ENCODE measurements at regions not wholly inside any gene's neighbourhood (a gene's known extent, or its start where the extent isn't known, plus 50 kb on each side); places are given as distances from the start of the nearest gene placed in this dataset.
A peak's percentile ranks its signal among the peaks of the same experiment; 100 is the strongest.

DNA sequence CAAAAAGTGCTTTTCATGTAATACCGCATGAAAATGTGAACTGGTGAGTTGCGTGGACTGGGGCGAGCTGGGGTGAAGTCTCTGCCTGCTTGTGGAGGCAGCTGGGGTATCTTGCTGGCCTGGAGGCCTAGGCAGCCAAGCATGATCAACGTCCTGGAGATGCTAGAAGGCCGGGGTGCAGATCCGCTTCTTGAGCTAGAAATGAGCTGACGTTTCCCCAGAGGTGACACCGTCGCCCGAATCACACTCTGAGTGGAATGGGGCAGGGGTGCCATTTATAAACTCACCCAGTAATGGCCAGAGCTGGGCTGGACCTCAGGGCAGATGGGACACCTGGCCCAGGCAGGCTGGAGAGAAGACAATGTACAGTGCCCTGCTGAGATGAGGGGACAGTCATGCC is 1513.0 kb downstream of the TBC1D22A start:
- DNase-seq, result no peak

DNA sequence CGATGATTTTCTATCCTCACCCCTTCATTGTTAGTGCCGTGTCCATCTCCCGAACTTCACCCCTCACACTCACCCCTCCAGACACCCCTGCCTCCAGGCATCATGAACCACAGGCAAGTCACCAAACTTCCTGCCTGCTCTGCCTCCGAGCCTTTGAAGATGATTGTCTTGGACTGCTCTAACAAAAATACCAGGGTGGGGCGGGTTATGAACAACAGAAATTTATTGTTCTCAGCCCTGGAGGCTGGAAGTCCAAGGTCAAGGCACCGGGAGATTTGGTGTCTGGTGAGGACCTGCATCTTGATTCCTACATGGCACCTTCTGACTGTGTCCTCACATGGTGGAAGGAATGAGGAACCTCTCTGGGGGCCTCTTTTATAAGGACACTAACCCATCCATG is 1508.3 kb downstream of the TBC1D22A start:
- no peak for DNase-seq

DNA sequence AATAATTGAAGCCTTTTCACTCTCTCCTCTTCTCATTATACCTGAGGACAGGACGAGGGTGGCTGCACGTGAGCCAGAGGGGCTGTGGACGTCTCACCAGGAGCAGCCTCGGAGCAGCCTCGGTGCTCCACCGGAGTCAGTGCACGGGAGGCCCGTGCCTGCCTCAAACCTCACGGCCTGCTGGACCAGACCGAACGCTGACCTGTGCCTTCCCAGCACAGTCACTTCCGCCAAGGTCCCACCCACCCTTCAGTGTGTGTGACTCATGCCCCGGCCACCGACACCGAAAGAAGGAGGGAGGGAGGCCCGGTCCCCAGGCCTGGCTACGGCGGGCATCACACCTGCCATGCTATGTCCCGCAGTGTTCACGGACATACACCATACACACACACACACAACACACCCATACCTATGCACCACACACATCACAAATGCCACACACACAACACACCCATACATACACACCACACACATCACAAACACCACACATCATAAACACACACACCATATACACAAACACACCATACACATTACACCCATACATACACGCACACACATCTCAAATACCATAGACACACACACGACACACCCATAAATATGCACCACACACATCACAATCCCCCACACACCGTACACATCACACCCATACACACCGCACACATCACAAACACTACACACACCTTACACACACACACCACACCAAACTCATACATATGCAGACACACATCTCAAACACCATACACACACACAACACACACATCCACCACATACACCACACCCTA is 1506.5 kb downstream of the TBC1D22A start:
- no peak for DNase-seq

DNA sequence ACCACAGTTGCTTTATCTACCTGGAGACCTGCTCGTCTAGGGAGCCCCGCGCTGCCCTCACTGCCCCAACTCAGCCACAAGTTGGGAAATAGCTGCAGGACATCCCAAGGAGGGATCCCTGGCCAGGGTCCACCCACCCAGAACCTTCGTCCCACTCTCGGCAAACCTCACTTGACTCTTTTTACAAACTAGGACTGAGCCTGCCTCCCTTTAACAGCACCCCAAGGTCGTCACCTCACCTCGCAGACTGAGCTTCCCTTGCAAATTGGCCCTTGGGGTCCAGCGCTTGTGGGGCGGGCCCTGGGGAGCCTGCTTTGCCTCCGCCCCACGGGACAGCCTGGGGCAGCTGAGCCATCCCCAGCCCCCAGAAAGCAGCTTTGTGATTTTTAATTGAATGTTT is 1505.8 kb downstream of the TBC1D22A start:
- DNase-seq, result no peak

DNA sequence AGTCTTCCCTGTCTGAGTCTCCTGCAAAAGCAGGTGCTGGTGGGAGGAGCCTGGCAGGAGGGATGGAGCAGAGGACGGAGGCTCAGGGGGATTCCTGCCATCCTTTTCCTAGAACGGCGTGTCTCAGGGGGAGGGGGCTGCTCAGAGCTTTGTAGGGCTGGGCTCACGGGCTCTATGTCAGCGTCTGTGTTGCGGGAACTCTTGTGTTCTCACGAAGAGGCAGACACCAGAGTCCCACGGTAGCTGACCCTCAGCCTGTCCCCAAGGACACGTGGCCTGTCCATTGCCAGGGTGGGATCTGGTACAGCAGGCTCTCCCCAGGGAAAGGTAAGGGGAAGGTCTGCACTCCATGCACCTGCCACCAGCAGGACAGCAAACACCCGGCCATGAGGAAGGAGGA is 1505.2 kb downstream of the TBC1D22A start:
- no peak for DNase-seq

DNA sequence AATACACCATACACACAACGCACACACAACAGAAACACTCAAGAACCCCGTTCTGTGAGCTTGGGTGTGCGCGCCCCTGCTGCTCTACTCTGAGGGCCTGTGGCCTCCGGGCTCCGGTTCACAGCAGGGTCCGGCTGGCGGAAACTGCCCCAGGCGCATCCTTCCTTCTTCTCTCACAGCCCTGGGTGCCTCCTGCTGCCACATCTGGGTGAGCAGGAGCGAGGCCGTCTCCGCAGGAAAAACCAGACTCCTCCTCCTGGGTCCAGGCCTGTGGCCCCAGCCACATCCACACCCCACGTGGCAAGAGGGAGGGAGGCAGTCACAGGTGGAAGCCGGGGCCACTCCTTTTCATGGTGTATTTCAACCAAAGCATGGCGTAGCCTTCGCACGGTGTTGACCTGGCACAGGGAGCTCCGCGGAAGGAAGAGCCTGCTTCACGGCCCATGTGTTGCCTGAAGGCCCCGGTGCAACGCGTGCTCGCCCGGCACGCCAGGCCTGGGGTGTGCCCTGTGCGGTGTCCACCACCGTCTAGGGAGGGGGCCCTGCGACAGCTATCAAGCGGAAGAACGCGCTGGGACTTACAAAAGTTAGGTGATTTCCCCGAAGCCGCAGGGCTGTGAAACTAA is 1502.7 kb downstream of the TBC1D22A start:
- DNase-seq, result no peak

DNA sequence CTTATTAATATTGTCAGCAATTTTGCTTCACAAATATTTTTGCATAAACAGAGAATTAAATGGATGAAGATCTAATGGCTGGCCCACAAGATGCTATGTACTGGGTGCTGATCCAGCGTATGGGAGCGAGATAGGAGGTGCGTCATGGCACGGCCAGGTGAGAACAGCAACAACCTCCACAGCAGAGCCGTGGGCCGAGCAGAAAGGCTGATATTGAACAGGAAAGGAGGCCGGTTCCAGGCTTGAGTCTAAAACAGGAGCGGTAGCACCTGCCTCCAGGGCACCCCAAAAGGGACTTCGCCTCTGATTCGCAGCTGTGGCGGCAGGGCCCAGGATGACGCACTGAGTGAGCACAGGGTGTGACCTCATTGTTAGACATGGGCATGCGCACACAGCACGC is 1502.1 kb downstream of the TBC1D22A start:
- no peak for DNase-seq

DNA sequence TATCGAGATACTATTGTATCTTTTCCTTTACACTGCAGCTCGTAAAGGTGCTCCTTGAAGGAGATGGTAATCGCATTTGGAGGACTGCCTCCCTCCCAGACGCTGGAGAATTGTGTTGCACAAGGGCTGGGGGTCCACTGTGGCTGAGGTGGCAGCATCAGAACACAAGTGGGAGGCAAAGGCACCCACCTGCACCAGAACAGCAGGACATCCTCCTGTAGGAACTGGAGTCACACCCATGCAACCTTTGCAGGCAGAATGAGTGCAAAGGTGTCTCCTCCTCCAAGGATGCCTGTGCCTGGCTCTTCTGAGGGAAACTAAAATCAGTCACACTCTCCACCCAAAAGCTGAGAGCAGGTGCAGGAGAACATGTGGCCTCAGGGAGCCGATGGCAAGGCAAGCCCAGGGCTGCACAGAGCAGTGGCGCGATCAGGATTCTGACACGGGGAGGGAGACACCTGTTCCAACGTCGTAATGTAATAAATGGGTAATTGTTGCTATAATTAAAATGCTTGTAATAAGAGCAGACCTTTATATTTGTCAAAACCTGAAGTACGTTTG is 1501.4 kb downstream of the TBC1D22A start:
- DNase-seq, result no peak

DNA sequence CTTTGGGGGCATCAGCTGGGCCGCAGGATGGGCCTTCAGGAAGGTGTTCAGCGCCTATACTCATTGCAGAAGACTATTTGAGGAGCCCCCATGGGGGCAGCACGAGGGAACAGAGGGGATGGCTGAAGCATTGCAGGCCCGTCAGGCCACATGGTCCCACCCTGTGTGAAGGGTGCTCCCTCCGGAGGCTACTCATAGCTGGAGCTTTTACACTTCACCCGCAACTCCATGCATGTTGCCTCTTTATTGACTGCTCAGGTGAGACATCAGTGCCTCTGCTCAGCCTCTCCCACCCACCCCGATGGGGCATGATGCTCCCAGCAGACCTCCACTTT is 1500.9 kb downstream of the TBC1D22A start:
- no peak for DNase-seq

DNA sequence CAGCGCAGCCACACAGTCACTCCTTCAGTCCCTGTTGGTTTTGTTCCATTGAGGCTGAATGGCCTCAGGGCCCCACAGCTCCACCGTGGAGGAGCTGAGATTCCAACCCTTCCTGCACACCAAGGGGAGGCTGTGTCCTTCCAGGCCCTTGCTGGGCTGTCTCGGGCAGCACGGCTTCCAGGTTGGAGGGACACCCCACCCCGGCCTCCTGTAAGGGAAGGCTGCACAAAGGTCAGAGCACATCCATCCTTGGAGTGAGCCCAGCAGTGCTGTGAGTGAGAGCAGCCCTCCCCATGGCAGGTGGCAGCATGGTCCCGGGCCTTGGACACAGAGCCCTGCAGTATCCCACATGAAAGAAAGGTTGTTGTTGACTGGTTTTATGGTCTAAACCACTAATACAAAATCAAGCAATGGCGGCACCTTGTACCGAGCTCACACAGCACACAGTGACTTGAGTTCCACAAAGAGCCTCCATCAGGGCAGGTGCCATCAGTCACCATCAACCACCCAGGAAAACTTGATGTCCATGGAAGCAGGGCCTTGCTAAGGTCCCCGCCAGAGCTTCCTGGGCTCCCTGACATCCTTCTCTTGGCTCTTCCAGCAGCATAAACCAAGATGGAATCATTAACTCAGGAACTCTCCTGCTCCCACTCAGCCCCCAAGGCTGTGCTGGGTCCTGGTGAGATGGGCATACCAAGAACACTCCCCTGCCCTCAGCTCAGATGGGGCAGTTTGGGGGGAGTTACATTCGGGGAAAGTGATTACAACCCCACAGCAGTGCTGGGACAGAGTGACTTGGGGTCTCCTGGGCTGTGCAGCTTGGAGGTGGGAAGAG is 1500.4 kb downstream of the TBC1D22A start:
- DNase-seq, result no peak

DNA sequence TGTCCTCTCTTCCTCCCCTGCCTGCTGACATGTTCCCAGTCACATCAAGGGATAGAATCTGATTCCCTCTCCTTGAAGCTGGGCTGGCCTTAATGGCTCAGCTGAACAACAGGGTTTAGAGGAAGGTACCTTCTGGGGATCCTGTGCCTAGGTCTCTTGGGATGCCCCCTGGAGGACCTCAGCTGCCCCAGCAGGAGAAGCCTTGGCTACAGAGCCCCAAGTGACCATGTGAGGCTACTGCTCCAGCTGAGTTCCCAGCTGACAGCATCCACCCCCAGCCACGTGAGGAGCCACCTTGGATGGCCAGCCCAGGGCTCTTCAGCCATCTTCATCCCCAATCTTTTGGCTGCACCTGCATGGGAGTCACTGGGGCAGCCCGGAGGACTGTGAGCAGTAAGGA is 1499.3 kb downstream of the TBC1D22A start:
- no peak for DNase-seq

DNA sequence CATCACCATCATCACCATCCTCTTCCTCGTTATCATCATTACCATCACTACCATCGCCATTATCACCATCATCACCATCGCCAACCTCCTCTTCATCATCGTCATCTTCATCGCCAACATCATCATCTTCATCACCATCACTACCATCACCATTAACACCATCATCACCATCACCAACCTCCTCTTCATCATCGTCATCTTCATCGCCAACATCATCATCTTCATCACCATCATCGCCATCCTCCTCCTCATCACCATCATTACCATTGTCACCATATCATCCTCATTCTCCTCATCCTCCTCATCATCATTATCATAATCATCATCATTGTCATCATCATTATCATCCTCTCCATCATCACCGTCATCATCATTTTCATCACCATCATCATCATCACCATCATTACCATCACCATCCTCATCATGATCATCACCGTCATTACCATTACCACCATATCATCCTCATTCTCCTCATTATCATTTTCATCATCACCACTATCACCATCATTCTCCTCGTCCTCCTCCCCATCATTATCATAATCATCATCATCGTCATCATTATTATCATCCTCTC is 1498.7 kb downstream of the TBC1D22A start:
- no peak for DNase-seq

DNA sequence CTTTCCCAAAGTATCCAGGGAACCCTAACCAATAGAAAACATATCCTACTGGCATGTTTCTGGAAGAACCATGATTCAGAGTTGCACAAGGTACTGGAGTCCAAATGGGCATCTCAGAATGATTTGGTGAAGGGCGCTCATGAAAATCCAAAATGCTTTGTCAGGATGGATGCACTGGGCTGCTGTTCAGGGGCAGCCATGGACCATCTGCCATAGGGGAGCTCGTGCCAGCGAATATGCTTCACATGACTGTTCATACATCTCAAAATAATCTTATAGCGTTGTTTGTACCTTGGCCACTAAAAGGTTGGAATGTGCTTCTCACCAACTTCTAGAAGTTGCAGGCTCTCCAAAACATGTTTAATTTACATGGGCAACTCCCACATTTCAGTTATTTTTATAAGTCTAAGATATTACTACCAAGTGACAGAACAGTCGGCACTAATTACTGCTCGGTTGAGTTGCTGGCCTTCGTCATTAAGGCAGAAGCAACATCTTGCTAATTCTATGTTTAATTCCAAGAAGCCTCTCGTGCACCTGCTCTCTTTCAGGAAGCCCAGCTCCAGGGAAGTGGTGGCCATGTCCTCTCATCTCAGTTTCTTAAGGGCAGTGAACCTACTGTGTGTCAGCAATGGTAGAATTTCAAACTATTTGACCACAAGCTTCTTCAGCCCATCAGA is 1497.7 kb downstream of the TBC1D22A start:
- DNase-seq, result no peak

DNA sequence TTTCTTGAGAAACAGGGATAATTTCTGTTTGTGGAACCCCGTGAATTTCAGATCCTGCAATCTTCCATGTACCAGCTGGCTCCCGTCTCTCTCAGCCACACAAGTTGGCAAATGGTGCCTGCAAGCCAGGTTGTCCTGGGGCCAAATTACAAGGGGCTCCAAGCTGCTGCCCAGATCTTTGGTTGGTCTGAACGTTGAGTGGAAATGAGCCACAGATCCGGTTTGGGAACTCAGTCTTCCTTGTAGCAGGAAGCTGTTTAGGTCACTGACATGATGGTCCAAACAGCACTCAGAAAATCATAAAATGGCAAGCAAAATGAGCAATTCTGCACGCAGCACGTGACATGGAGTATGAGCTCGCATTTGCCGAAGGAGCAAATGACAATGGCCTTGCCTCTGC is 1496.4 kb downstream of the TBC1D22A start:
- no peak for DNase-seq

DNA sequence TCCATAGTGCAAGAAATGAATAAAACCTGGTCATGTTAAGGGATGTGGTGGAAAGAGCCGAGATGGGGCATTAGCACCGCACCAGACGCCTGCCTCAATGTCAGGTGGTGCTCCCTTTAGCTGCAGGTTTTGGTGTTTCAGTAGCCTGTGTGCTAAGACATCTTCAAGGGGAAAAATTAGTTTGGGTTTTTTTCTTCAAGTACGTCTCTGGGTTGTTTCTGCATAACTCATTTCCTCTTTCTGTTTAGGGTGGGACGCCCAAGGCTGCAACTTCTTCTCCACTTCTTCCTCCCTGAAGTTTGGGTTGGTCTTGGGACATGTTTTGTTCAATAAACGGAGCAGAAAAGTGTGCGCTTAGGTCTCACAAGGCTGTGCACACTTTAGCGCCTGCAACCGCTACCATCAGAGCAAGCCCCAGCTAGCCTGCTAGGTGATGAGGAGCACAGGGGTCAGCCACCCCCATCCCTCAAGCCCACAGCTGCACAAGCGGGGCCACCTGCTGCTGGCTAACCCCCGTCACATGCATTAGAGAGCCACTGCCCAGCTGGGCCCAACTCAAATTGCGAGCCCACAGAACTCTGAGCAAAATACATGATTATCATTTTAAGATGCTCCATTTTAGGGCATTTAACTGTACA is 1495.7 kb downstream of the TBC1D22A start:
- DNase-seq, result no peak

DNA sequence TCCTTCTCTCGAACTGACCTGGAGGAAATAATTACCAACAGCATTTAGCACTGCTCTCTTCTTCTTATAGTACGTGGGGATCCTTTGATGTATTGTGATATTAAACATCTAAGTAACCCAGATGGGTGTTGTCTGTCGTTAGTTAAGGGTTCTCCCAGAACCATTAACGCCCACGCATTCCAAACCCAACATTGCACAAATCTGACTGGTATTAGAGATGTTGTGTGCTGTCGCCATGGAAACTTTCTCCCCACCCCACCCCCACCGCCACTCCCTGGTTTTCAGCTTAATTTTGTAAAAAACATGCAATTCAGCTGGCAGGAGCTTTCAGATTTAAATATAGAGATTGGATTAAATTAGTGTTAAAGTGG is 1495.2 kb downstream of the TBC1D22A start:
- DNase-seq, result peak in 1 of 51 donors; percentile 46

DNA sequence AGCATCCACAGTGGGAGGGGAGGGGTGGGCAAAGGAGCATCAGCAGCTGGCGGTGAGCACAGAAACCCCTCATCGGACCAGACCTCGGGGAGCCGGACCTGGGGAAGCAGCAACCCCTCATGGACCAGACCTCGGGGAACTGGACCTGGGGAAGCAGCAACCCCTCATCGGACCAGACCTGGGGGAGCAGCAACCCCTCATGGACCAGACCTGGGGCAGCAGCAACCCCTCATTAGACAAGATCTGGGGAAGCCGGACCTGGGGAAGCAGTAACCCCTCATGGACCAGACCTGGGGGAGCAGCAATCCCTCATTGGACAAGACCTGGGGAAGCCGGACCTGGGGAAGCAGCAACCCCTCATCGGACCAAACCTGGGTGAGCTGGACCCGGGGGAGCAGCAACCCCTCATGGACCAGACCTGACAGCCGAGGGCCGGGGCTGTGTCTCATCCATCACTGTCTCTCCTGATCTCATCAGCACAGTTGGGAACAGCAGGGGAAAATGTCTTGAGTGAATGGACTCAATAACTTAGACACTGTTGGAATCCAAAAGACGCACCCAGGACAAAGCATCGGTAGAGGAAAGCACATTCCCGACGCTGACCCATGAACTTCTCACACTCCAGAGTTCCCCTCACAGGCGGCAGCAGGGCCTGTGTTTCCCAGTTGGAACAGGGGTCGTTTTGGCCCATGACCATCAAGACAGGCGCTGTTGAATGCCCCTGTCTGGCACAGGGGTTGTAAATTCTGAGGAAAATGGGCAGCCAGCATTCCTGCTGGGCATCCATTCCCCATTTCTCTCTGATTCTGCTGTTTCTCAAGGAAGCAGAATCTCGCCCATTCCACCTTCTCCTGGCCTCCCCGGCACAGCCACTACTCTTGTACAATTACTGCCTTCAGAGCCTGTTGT is 1494.6 kb downstream of the TBC1D22A start:
- DNase-seq, result no peak

DNA sequence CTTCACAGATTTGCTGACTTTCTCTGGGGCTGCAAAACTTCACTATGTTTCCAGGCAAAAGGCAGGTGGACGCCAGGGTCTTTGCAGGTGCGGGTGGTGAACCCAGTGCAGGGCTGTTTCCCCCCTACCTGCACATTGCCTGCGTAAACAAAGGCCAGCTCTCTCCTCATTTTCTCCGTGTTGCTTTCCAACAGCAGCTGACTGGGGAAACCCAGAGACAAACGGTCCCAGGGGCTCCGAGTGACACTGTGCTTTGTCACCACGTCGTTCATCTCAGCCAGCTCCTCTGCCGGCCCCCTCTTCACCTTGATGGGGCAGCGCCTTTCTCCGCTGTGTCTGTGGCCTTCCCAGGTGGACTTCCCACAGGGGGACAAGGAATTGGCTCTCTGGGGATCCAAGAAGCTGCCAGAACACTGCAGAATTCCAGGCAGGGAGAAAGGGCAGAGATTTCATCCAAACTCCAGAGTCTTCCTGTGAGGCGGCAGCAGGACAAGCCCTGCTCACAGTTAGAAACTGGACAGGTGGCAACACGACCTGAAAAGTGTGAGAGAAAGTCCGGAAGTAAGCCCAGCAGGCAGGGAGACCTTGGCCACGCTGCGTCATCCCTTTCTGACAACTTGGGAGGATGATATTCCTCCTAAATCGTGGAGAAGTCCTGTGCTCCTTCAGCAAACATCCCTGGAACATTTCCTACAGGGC is 1493.7 kb downstream of the TBC1D22A start:
- no peak for DNase-seq

DNA sequence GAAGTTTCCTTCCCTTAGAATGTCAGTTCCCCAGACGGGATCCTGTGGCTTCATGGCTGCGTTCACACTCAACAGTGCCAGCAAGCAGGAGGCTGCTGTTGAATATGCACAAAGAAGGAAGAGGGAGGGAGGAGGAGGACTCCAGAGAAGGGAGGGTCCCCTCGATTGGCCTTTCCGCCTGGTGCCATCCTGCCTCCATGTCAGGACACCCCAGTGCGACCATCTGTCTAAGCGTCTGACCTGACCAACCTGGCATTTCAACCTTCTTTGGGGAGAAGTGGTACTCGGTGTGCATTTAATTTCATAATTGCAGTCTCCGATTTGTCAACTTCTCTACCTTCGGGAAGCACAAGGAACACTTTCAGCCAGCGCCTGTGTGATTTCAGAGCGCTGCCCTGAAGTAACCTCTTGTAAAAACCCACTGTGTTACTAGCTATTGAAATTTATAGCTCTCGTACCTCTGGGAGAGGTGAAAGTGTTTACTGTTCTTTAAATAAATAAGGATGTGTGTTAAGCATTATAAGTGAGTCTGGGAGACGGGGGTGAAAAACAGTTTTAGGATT is 1491.9 kb downstream of the TBC1D22A start:
- peak in 6 of 51 donors; percentile 11 to 30 (median 20) for DNase-seq

All from hypothalamus (tissue), 51 donors.